Esophagus squamous epithelium (tissue), 5 donors: ENCODE measurements at regions not wholly inside any gene's neighbourhood (a gene's known extent, or its start where the extent isn't known, plus 50 kb on each side); places are given as distances from the start of the nearest gene placed in this dataset.

Source experiments
- DNase-seq: peaks from one replicate; lab custom pipeline; 2025; lab: John Stamatoyannopoulos, UW
- H3K27ac ChIP-seq, 4 donors: fragments of 200-600 bp; sonication (generic); one replicate each; pipeline ENCODE4 v1.5.1; 2016 to 2019; ENCODE audit warnings: mild to moderate bottlenecking in 1 of 4
- H3K27me3 ChIP-seq, 4 donors: fragments of 200-600 bp; sonication (generic); 1 replicate in 3 of 4; 2 replicates in 1 of 4; pipeline versions ENCODE4 v1.5.1 to v1.6.0; 2017 to 2021; ENCODE audit warnings: antibody characterized with exemption in 1 of 4
- H3K36me3 ChIP-seq, 3 donors: fragments of 200-600 bp; sonication (generic); one replicate each; pipeline ENCODE4 v1.5.1; 2016 to 2019
- H3K4me1 ChIP-seq, 3 donors: fragments of 200-600 bp; sonication (generic); one replicate each; pipeline ENCODE4 v1.5.1; 2017 to 2019
- H3K4me3 ChIP-seq, 4 donors: fragments of 200-600 bp; sonication (generic); 1 replicate in 3 of 4; 2 replicates in 1 of 4; pipeline ENCODE4 v1.5.1; 2016 to 2019; ENCODE audit warnings: mild to moderate bottlenecking in 2 of 4, moderate library complexity in 1 of 4
- H3K9me3 ChIP-seq, 3 donors: fragments of 200-600 bp; sonication (generic); one replicate each; pipeline ENCODE4 v1.5.1; 2016 to 2019
- CTCF ChIP-seq, 6 experiments: fragments of 450-650 bp in 4 of 6; fragments of 200-600 bp in 2 of 6; sonication (generic) in 2 of 6; IDR thresholded peaks; one replicate each; pipeline ENCODE4 v1.5.1; 2016 to 2019; ENCODE audit warnings: antibody characterized with exemption in 6 of 6, mild to moderate bottlenecking in 4 of 6, moderate library complexity in 4 of 6
- POLR2A ChIP-seq, 4 donors: fragments of 450-650 bp; IDR thresholded peaks; one replicate each; pipeline ENCODE4 v1.6.1; 2017; ENCODE audit warnings: antibody characterized with exemption in 4 of 4, mild to moderate bottlenecking in 4 of 4, moderate library complexity in 3 of 4
- WGBS, 2 donors: methylation state at CpG; one replicate each; pipeline ENCODE4 v1.1.5; 2018; 5-methylcytosine and 5-hydroxymethylcytosine counted together
- intact Hi-C: fragments of 100-400 bp; cut with DNase I; formaldehyde crosslinking; loops from one replicate; pipeline ENCODE4 v1.15.0; 2022
- donor health status: DM: yes; HTN: yes; CAD: no.

GRCh38 chr3:72475258-72476138 is 372.7 kb downstream of the SHQ1 start:
- TF ChIP-seq CTCF (IDR thresholded peaks at IDR 0.05): no peak
- no peak for TF ChIP-seq POLR2A (IDR thresholded peaks at IDR 0.05)

GRCh38 chr3:72474775-72475174 is 373.5 kb downstream of the SHQ1 start:
- TF ChIP-seq POLR2A (IDR thresholded peaks at IDR 0.05) (no peak), CTCF (IDR thresholded peaks at IDR 0.05) (no peak)
- no peaks in the 10 kb centered on the region for H3K4me1 ChIP-seq
- no peaks in the 10 kb centered on the region for H3K9me3 ChIP-seq
- no peak overlapping the region for H3K4me3 ChIP-seq
- no peak for DNase-seq
- H3K36me3 ChIP-seq: no peaks in the 10 kb centered on the region
- no peaks in the 10 kb centered on the region for H3K27me3 ChIP-seq
- 65 to 89% methylated on average over 3 to 4 of the region's 4 CpGs for WGBS, 2 donors
- no peak overlapping the region for H3K27ac ChIP-seq
- intact Hi-C loops: no loop called here

More at GRCh38 chr3:72475258-72476138, 372.7 kb downstream of the SHQ1 start:
- intact Hi-C loops: no loop called here
- Histone ChIP-seq H3K4me3 (no peak overlapping the region), H3K4me1 (no peaks in the 10 kb centered on the region), H3K9me3 (no peaks in the 10 kb centered on the region), H3K27me3 (no peaks in the 10 kb centered on the region), H3K27ac (no peak overlapping the region), H3K36me3 (no peaks in the 10 kb centered on the region)
- no peak for DNase-seq
- 83 to 84% methylated on average over 8 of the region's 8 CpGs for WGBS, 2 donors

- Histone ChIP-seq H3K27ac (no peak overlapping the region), H3K36me3 (no peaks in the 10 kb centered on the region), H3K4me3 (no peak overlapping the region), H3K27me3 (no peaks in the 10 kb centered on the region), H3K4me1 (no peaks in the 10 kb centered on the region), H3K9me3 (no peaks in the 10 kb centered on the region)
- TF ChIP-seq POLR2A (IDR thresholded peaks at IDR 0.05): no peak
- 66 to 74% methylated on average over 5 of the region's 5 CpGs for WGBS, 2 donors
- intact Hi-C loops: no loop called here
- no peak for DNase-seq
Measured at GRCh38 chr3:72473156-72473555, 375.1 kb downstream of the SHQ1 start.

- no peak overlapping the region for H3K27ac ChIP-seq
- peaks cover 0 to 10% (median 0%) of the 10 kb centered on the region in 4 donors for H3K27me3 ChIP-seq
- no peak for DNase-seq
- H3K4me1 ChIP-seq: no peaks in the 10 kb centered on the region
- no peaks in the 10 kb centered on the region for H3K9me3 ChIP-seq
- H3K36me3 ChIP-seq: no peaks in the 10 kb centered on the region
- no peak overlapping the region for H3K4me3 ChIP-seq
- 92 to 94% methylated on average over 4 to 5 of the region's 5 CpGs for WGBS, 2 donors
- intact Hi-C loops: no loop called here
- TF ChIP-seq POLR2A (IDR thresholded peaks at IDR 0.05): no peak
Measured at GRCh38 chr3:72470904-72471417, 377.3 kb downstream of the SHQ1 start.

GRCh38 chr3:72465853-72466252 is 382.4 kb downstream of the SHQ1 start:
- peaks cover 0 to 16% (median 3%) of the 10 kb centered on the region in 3 donors for H3K4me1 ChIP-seq
- WGBS, 2 donors: 44 to 51% methylated on average over 2 of the region's 2 CpGs

More at GRCh38 chr3:72465853-72466252, 382.4 kb downstream of the SHQ1 start:
- no peaks in the 10 kb centered on the region for H3K9me3 ChIP-seq
- H3K4me3 ChIP-seq: no peak overlapping the region
- peaks cover 0 to 13% (median 0%) of the 10 kb centered on the region in 4 donors for H3K27me3 ChIP-seq
- intact Hi-C loops: no loop called here
- H3K27ac ChIP-seq: no peak overlapping the region
- DNase-seq: no peak
- TF ChIP-seq CTCF (IDR thresholded peaks at IDR 0.05): no peak
- TF ChIP-seq POLR2A (IDR thresholded peaks at IDR 0.05): no peak
- H3K36me3 ChIP-seq: no peaks in the 10 kb centered on the region
